Tibial artery (tissue), 4 donors: ENCODE measurements at regions not wholly inside any gene's neighbourhood (a gene's known extent, or its start where the extent isn't known, plus 50 kb on each side); places are given as distances from the start of the nearest gene placed in this dataset.
"Not testable (repeated sequence)": the region's sequence is repeated elsewhere in the genome, so short reads cannot be mapped to it uniquely, and the experiment has no call there.

Source experiments
- DNase-seq, 2 donors: peaks; one replicate each; pipeline ENCODE4 v3.0.0-alpha.2; 2019
- H3K27ac ChIP-seq, 2 donors: fragments of 200-600 bp; sonication (generic) in 1 of 2; 1 replicate in 1 of 2; 2 replicates in 1 of 2; pipeline ENCODE4 v1.5.1; 2018 to 2019; ENCODE audit warnings: mild to moderate bottlenecking in 1 of 2
- H3K27me3 ChIP-seq, 2 donors: fragments of 200-600 bp; sonication (generic) in 1 of 2; one replicate each; pipeline versions ENCODE4 v1.5.1 to v1.6.0; 2016 to 2019
- H3K36me3 ChIP-seq, 3 donors: fragments of 200-600 bp; sonication (generic) in 2 of 3; one replicate each; pipeline ENCODE4 v1.5.1; 2016 to 2019; ENCODE audit warnings: mild to moderate bottlenecking in 2 of 3
- H3K4me1 ChIP-seq, 4 donors: fragments of 200-600 bp; sonication (generic) in 2 of 4; 1 replicate in 3 of 4; 2 replicates in 1 of 4; pipeline ENCODE4 v1.5.1; 2016 to 2019
- H3K4me3 ChIP-seq, 2 donors: fragments of 200-600 bp; sonication (generic) in 1 of 2; 1 replicate in 1 of 2; 2 replicates in 1 of 2; pipeline ENCODE4 v1.5.1; 2018 to 2019; ENCODE audit warnings: mild to moderate bottlenecking in 2 of 2
- H3K9me3 ChIP-seq, 3 donors: fragments of 200-600 bp; sonication (generic) in 1 of 3; one replicate each; pipeline ENCODE4 v1.5.1; 2016 to 2019
- intact Hi-C: fragments of 100-400 bp; cut with DNase I; formaldehyde crosslinking; loops from one replicate; pipeline ENCODE4 v1.15.0; 2023; ENCODE audit warnings: low total_unique reads
- TF ChIP-seq, protein P1 (sequence below), 2 experiments: fragments of 200-600 bp in 1 of 2; fragments of 450-650 bp in 1 of 2; IDR thresholded peaks; one replicate each; pipeline ENCODE4 v1.5.1; 2017 to 2019; ENCODE audit warnings: antibody characterized with exemption in 2 of 2, mild to moderate bottlenecking in 1 of 2, moderate library complexity in 1 of 2

- no peak for DNase-seq
- TF ChIP-seq, protein P1, sequence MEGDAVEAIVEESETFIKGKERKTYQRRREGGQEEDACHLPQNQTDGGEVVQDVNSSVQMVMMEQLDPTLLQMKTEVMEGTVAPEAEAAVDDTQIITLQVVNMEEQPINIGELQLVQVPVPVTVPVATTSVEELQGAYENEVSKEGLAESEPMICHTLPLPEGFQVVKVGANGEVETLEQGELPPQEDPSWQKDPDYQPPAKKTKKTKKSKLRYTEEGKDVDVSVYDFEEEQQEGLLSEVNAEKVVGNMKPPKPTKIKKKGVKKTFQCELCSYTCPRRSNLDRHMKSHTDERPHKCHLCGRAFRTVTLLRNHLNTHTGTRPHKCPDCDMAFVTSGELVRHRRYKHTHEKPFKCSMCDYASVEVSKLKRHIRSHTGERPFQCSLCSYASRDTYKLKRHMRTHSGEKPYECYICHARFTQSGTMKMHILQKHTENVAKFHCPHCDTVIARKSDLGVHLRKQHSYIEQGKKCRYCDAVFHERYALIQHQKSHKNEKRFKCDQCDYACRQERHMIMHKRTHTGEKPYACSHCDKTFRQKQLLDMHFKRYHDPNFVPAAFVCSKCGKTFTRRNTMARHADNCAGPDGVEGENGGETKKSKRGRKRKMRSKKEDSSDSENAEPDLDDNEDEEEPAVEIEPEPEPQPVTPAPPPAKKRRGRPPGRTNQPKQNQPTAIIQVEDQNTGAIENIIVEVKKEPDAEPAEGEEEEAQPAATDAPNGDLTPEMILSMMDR (IDR thresholded peaks at IDR 0.05), result no peak
- H3K9me3 ChIP-seq, result peaks cover 0 to 9% (median 0%) of the 10 kb centered on the region in 3 donors
- intact Hi-C loops, result no loop called here
- H3K27ac ChIP-seq, result no peak overlapping the region
- no peaks in the 10 kb centered on the region for H3K4me1 ChIP-seq
- H3K36me3 ChIP-seq, result no peaks in the 10 kb centered on the region
- no peak overlapping the region for H3K4me3 ChIP-seq
- H3K27me3 ChIP-seq, result peaks cover 0 to 6% of the 10 kb centered on the region in 2 donors
These were observed 314.3 kb downstream of the BRD1 start for GRCh38 chr22:49513358-49513851.

DNA sequence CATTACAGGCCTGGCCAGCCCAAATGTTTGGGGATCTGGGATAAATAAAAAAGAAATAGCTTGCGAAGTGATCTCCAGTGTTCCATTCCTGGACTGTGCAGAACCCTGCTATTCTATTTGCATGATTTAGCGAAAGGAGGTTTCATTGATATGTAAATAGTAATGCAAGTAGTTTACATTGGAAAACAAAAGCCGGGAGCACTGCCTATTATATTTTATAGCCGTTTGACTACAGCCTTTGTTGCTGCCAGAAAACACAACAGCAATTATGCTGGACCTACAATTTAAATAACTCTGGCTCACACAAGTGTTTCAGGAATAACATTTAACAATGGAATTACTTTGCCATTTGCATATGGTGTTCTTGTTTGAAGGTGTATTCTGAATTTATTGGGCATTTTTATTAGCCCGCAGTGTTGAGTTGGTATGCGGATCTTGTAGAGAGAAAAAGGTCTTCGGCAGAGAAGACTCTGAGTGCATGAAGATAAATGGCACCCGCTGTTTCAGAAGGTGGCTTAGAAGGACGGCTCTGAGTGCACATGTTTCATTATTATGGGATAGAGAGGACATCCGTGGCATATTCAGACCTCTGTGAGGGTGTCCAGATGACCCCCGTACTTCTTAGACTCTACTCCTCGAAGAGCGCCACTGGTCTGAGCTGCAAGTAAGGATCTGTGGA is 315.0 kb downstream of the BRD1 start:
- Histone ChIP-seq H3K9me3 (peaks cover 0 to 9% (median 0%) of the 10 kb centered on the region in 3 donors), H3K4me3 (no peak overlapping the region), H3K27me3 (no peaks in the 10 kb centered on the region), H3K4me1 (no peaks in the 10 kb centered on the region), H3K27ac (no peak overlapping the region), H3K36me3 (no peaks in the 10 kb centered on the region)
- TF ChIP-seq, protein P1 (IDR thresholded peaks at IDR 0.05), result no peak
- no peak for DNase-seq
- intact Hi-C loops, result no loop called here

DNA sequence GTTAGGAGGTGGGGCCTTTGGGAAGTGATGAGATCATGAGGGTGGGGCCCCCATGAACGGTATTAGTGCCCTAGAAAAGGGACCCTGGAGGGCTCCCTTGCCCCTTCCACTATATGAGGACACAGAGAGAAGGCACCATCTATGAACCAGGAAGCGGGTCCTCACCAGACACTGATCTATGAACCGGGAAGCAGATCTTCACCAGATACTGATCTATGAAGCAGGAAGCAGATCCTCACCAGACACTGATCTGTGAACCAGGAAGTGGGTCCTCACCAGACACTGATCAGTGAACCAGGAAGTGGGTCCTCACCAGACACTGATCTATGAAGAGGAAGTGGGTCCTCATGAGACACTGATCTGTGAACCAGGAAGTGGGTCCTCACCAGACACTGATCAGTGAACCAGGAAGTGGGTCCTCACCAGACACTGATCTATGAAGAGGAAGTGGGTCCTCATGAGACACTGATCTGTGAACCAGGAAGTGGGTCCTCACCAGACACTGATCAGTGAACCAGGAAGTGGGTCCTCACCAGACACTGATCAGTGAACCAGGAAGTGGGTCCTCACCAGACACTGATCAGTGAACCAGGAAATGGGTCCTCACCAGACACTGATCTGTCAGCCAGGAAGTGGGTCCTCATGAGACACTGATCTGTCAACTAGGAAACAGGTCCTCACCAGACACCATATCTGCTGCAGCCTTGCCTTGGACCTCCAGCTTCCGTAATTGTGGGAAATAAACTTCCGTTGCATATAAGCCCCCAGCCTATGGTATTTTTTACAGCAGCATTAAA is 316.1 kb downstream of the BRD1 start:
- H3K4me1 ChIP-seq, H3K36me3 ChIP-seq, H3K27me3 ChIP-seq, H3K4me3 ChIP-seq, intact Hi-C loops, H3K9me3 ChIP-seq, H3K27ac ChIP-seq: not testable (repeated sequence)
- peak in 1 of 2 donors; percentile 11 for DNase-seq

- H3K4me1 ChIP-seq, result no peaks in the 10 kb centered on the region
- H3K27ac ChIP-seq, result no peak overlapping the region
- TF ChIP-seq, protein P1 (IDR thresholded peaks at IDR 0.05), result no peak
- no peaks in the 10 kb centered on the region for H3K36me3 ChIP-seq
- H3K9me3 ChIP-seq, result peaks cover 0 to 9% (median 0%) of the 10 kb centered on the region in 3 donors
- no peak for DNase-seq
- no peaks in the 10 kb centered on the region for H3K27me3 ChIP-seq
- H3K4me3 ChIP-seq, result no peak overlapping the region
- intact Hi-C loops, result no loop called here
These were observed 317.0 kb downstream of the BRD1 start for GRCh38 chr22:49510718-49511117.

- Histone ChIP-seq H3K36me3 (no peaks in the 10 kb centered on the region), H3K9me3 (peaks cover 0 to 9% (median 0%) of the 10 kb centered on the region in 3 donors), H3K4me1 (no peaks in the 10 kb centered on the region), H3K27me3 (no peaks in the 10 kb centered on the region), H3K27ac (no peak overlapping the region), H3K4me3 (no peak overlapping the region)
- TF ChIP-seq, protein P1 (IDR thresholded peaks at IDR 0.05), result no peak
- DNase-seq, result peak; percentile 2 to 23
- intact Hi-C loops, result no loop called here
These were observed 318.7 kb downstream of the BRD1 start for GRCh38 chr22:49509016-49509415.

- Histone ChIP-seq H3K4me1 (no peaks in the 10 kb centered on the region), H3K4me3 (no peak overlapping the region), H3K36me3 (no peaks in the 10 kb centered on the region), H3K27me3 (no peaks in the 10 kb centered on the region), H3K27ac (no peak overlapping the region), H3K9me3 (peaks cover 0 to 9% (median 0%) of the 10 kb centered on the region in 3 donors)
- TF ChIP-seq, protein P1 (IDR thresholded peaks at IDR 0.05), result no peak
- no peak for DNase-seq
- intact Hi-C loops, result no loop called here
These were observed 319.1 kb downstream of the BRD1 start for GRCh38 chr22:49508561-49508960.
